Calu3 (cell line): ENCODE measurements at regions not wholly inside any gene's neighbourhood (a gene's known extent, or its start where the extent isn't known, plus 50 kb on each side); places are given as distances from the start of the nearest gene placed in this dataset.

Experiments
- BruUV-seq: library from RNA; stranded (reverse); fragments of 400-500 nt; replicated peaks from 2 replicates; lab custom pipeline; 2021; lab: Mats Ljungman, UMichigan
- CTCF ChIA-PET: fragments of 300-600 bp; sonication (Branson Sonifier 250); formaldehyde crosslinking; loops from one replicate; lab custom pipeline; 2022; ENCODE audit warnings: antibody characterized with exemption; lab: Charles Lee
- DNase-seq: peaks from one replicate; pipeline ENCODE4 v3.0.0; 2022
- H3K27ac Mint-ChIP-seq: one replicate; pipeline ENCODE4 v1.8.0; 2022; ENCODE audit warnings: mixed read lengths; ENCODE audit not compliant: unreplicated experiment
- H3K27me3 Mint-ChIP-seq: one replicate; pipeline ENCODE4 v1.8.0; 2022; ENCODE audit warnings: mixed read lengths; ENCODE audit not compliant: unreplicated experiment
- H3K36me3 Mint-ChIP-seq: one replicate; pipeline ENCODE4 v1.8.0; 2022; ENCODE audit warnings: mild to moderate bottlenecking, moderate library complexity, mixed read lengths; ENCODE audit not compliant: insufficient read depth, unreplicated experiment
- H3K4me1 Mint-ChIP-seq: one replicate; pipeline ENCODE4 v1.8.0; 2022; ENCODE audit warnings: mild to moderate bottlenecking, low read depth, mixed read lengths; ENCODE audit not compliant: unreplicated experiment
- H3K4me3 Mint-ChIP-seq: one replicate; pipeline ENCODE4 v1.8.0; 2022; ENCODE audit warnings: mild to moderate bottlenecking, low read depth, moderate library complexity, mixed read lengths; ENCODE audit not compliant: unreplicated experiment
- H3K9me3 Mint-ChIP-seq: one replicate; pipeline ENCODE4 v1.8.0; 2022; ENCODE audit warnings: low read depth, mixed read lengths; ENCODE audit not compliant: unreplicated experiment
- CTCF ChIP-seq: fragments of 200-600 bp; IDR thresholded peaks from one replicate; pipeline ENCODE4 v1.8.0; 2022; ENCODE audit warnings: antibody characterized with exemption; ENCODE audit not compliant: unreplicated experiment
- intact Hi-C: fragments of 100-400 bp; cut with micrococcal nuclease; formaldehyde crosslinking; loops from one replicate; pipeline ENCODE4 v1.10.0; 2022; ENCODE audit not compliant: unreplicated experiment

GRCh38 chr2:128986867-128987268 is 668.2 kb upstream of the HS6ST1 start:
- CTCF ChIA-PET: no interaction called here
- no peak for DNase-seq
- Mint-ChIP-seq H3K27me3 (no peaks in the 10 kb centered on the region), H3K9me3 (peaks cover 4% of the 10 kb centered on the region), H3K36me3 (no peaks in the 10 kb centered on the region), H3K27ac (no peak overlapping the region), H3K4me1 (no peaks in the 10 kb centered on the region), H3K4me3 (no peak overlapping the region)
- no TSS peak for BruUV-seq
- TF ChIP-seq CTCF: no peak
- intact Hi-C loops: no loop called here

GRCh38 chr2:128988326-128988725 is 669.7 kb upstream of the HS6ST1 start:
- Mint-ChIP-seq H3K9me3 (peaks cover 7% of the 10 kb centered on the region), H3K27ac (no peak overlapping the region), H3K27me3 (no peaks in the 10 kb centered on the region), H3K4me3 (no peak overlapping the region), H3K36me3 (no peaks in the 10 kb centered on the region), H3K4me1 (no peaks in the 10 kb centered on the region)
- intact Hi-C loops: no loop called here
- no peak for DNase-seq
- CTCF ChIA-PET: no interaction called here
- TF ChIP-seq CTCF: no peak
- BruUV-seq: no TSS peak

GRCh38 chr2:128988967-128989366 is 670.3 kb upstream of the HS6ST1 start:
- Mint-ChIP-seq H3K4me3 (no peak overlapping the region), H3K27ac (no peak overlapping the region), H3K9me3 (peaks cover 7% of the 10 kb centered on the region), H3K4me1 (no peaks in the 10 kb centered on the region), H3K27me3 (no peaks in the 10 kb centered on the region), H3K36me3 (no peaks in the 10 kb centered on the region)
- BruUV-seq: no TSS peak
- TF ChIP-seq CTCF: no peak
- no peak for DNase-seq
- CTCF ChIA-PET: no interaction called here
- intact Hi-C loops: no loop called here

- Mint-ChIP-seq H3K27ac (no peak overlapping the region), H3K4me3 (no peak overlapping the region), H3K9me3 (peaks cover 10% of the 10 kb centered on the region), H3K4me1 (no peaks in the 10 kb centered on the region), H3K36me3 (no peaks in the 10 kb centered on the region), H3K27me3 (no peaks in the 10 kb centered on the region)
- no TSS peak for BruUV-seq
- TF ChIP-seq CTCF: no peak
- intact Hi-C loops: no loop called here
- DNase-seq: no peak
- CTCF ChIA-PET: no interaction called here
These were observed 676.4 kb upstream of the HS6ST1 start for GRCh38 chr2:128995086-128995485.
